ENCODE measurements at regions not wholly inside any gene's neighbourhood (a gene's known extent, or its start where the extent isn't known, plus 50 kb on each side); places are given as distances from the start of the nearest gene placed in this dataset.
"Not testable (repeated sequence)": the region's sequence is repeated elsewhere in the genome, so short reads cannot be mapped to it uniquely, and the experiment has no call there.

GRCh38 chr6:14241255-14242070 is 123.9 kb downstream of the CD83 start:
- TF ChIP-seq, protein P1, sequence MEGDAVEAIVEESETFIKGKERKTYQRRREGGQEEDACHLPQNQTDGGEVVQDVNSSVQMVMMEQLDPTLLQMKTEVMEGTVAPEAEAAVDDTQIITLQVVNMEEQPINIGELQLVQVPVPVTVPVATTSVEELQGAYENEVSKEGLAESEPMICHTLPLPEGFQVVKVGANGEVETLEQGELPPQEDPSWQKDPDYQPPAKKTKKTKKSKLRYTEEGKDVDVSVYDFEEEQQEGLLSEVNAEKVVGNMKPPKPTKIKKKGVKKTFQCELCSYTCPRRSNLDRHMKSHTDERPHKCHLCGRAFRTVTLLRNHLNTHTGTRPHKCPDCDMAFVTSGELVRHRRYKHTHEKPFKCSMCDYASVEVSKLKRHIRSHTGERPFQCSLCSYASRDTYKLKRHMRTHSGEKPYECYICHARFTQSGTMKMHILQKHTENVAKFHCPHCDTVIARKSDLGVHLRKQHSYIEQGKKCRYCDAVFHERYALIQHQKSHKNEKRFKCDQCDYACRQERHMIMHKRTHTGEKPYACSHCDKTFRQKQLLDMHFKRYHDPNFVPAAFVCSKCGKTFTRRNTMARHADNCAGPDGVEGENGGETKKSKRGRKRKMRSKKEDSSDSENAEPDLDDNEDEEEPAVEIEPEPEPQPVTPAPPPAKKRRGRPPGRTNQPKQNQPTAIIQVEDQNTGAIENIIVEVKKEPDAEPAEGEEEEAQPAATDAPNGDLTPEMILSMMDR (IDR thresholded peaks at IDR 0.05), result no peak
- ATAC-seq (no peak), DNase-seq (no peak)
- Histone ChIP-seq H3K4me1 (peaks cover under 1% of the 10 kb centered on the region), H3K27me3 (ENCODE audit: insufficient read depth in 3 of 3, low read length in 2 of 3) (no peaks in the 10 kb centered on the region), H3K9me3 (no peaks in the 10 kb centered on the region), H3K4me3 (no peak overlapping the region), H3K36me3 (ENCODE audit: insufficient read depth in 1 of 2, low read depth in 1 of 2) (no peaks in the 10 kb centered on the region), H3K27ac (no peak overlapping the region)
- intact Hi-C loops (cut with DNase I), result no loop called here
- WGBS, 3 donors, result 80 to 84% (median 82%) methylated on average over 5 of the region's 5 CpGs

DNA sequence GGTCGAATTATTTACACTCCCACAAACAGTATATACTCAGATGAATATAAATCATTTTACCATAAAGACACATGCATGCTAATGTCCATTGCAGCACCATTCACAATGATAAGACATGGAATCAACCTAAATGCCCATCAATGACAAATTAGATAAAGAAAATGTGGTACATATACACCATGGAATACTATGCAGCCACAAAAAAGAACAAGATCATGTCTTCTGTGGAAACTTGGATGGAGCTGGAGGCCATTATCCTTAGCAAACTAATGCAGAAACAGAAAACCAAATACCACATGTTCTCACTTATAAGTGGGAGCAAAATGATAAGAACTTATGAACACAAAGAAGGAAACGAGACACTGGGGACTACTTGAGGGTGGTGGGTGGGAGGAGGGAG is 125.3 kb downstream of the CD83 start:
- 95 to 98% (median 98%) methylated on average over 2 of the region's 2 CpGs for WGBS, 3 donors
- H3K9me3 ChIP-seq; H3K27ac ChIP-seq; H3K36me3 ChIP-seq (ENCODE audit: insufficient read depth in 1 of 2, low read depth in 1 of 2); DNase-seq; ATAC-seq; intact Hi-C loops (cut with DNase I); H3K4me1 ChIP-seq; H3K4me3 ChIP-seq; H3K27me3 ChIP-seq (ENCODE audit: insufficient read depth in 3 of 3, low read length in 2 of 3): not testable (repeated sequence)

DNA sequence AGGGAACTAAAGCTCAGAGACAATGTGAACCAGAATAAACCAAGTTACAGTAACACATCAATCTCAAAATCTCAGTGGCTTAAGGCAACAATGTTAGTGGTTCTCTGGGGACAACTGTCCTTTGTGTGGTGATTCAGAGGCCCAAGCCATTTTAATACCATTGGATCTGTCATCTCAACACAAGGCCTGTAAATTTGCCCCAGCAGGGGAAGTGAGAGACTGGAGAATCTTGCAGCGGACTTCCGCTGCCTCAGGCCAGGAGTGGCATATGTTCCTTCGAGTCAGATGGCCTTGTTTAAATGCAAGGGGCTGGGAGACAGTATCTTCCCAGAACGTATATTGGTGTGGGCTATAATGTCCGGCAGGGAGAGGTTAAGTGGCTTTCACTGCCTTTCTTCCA is 126.0 kb downstream of the CD83 start:
- TF ChIP-seq, protein P1 (IDR thresholded peaks at IDR 0.05), result no peak
- Histone ChIP-seq H3K27me3 (ENCODE audit: insufficient read depth in 3 of 3, low read length in 2 of 3) (no peaks in the 10 kb centered on the region), H3K4me3 (no peak overlapping the region), H3K9me3 (no peaks in the 10 kb centered on the region), H3K4me1 (no peaks in the 10 kb centered on the region), H3K36me3 (ENCODE audit: insufficient read depth in 1 of 2, low read depth in 1 of 2) (no peaks in the 10 kb centered on the region), H3K27ac (no peak overlapping the region)
- DNase-seq, result no peak
- intact Hi-C loops (cut with DNase I), result no loop called here
- WGBS, 3 donors, result 89 to 94% (median 92%) methylated on average over 5 of the region's 5 CpGs
- no peak for ATAC-seq

GRCh38 chr6:14246876-14247275 is 129.3 kb downstream of the CD83 start:
- no peaks in the 10 kb centered on the region for H3K9me3 ChIP-seq
- WGBS, 3 donors, result 57 to 63% (median 59%) methylated on average over 3 of the region's 3 CpGs

DNA sequence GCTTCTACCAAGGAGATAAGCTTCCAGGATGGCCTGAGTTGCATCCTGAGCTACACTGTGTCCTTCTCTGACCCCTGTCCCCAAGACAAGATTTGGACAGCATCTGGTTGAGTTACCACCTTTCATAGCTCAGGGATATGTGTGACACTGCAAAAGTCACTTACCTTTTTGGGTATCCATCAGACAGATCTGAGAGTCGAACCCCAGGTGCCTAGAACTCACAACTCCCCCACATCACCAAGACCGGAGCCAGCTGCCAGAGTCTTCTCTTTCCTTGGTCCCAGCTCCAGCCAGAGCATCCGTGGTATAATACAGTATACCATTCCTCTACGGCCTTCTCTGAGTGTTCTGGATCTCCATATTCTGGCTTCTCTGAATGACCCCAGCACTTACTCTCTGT is 133.0 kb downstream of the CD83 start:
- TF ChIP-seq, protein P1 (IDR thresholded peaks at IDR 0.05), result no peak
- Histone ChIP-seq H3K4me1 (no peaks in the 10 kb centered on the region), H3K27me3 (ENCODE audit: insufficient read depth in 3 of 3, low read length in 2 of 3) (no peaks in the 10 kb centered on the region), H3K27ac (no peak overlapping the region), H3K4me3 (no peak overlapping the region), H3K36me3 (ENCODE audit: insufficient read depth in 1 of 2, low read depth in 1 of 2) (no peaks in the 10 kb centered on the region), H3K9me3 (no peaks in the 10 kb centered on the region)
- ATAC-seq (no peak), DNase-seq (no peak)
- WGBS, 3 donors, result 94 to 95% (median 94%) methylated on average over 4 of the region's 4 CpGs
- intact Hi-C loops (cut with DNase I), result no loop called here

More at GRCh38 chr6:14246876-14247275, 129.3 kb downstream of the CD83 start:
- Histone ChIP-seq H3K36me3 (ENCODE audit: insufficient read depth in 1 of 2, low read depth in 1 of 2) (no peaks in the 10 kb centered on the region), H3K4me3 (no peak overlapping the region), H3K4me1 (no peaks in the 10 kb centered on the region), H3K27ac (no peak overlapping the region), H3K27me3 (ENCODE audit: insufficient read depth in 3 of 3, low read length in 2 of 3) (no peaks in the 10 kb centered on the region)
- intact Hi-C loops (cut with DNase I), result no loop called here
- TF ChIP-seq, protein P1 (IDR thresholded peaks at IDR 0.05), result no peak
- DNase-seq (no peak), ATAC-seq (no peak)
